Adrenal gland (tissue), 5 donors: ENCODE measurements at regions not wholly inside any gene's neighbourhood (a gene's known extent, or its start where the extent isn't known, plus 50 kb on each side); places are given as distances from the start of the nearest gene placed in this dataset.

Experiments
- CTCF ChIP-seq, 6 experiments: fragments of 450-650 bp in 4 of 6; fragments of 200-600 bp in 2 of 6; sonication (generic) in 1 of 6; IDR thresholded peaks; 1 replicate in 5 of 6; 2 replicates in 1 of 6; pipeline versions ENCODE4 v1.5.1 to v1.8.0; 2016 to 2021; ENCODE audit warnings: antibody characterized with exemption in 6 of 6, mild to moderate bottlenecking in 2 of 6, moderate library complexity in 1 of 6
- POLR2A ChIP-seq, 2 donors: fragments of 450-650 bp; IDR thresholded peaks; one replicate each; pipeline ENCODE4 v1.6.1; 2017; ENCODE audit warnings: antibody characterized with exemption in 2 of 2, mild to moderate bottlenecking in 2 of 2, moderate library complexity in 1 of 2
- donor health status: DM: no; HTN: no; CAD: no.

- TF ChIP-seq POLR2A (IDR thresholded peaks at IDR 0.05) = no peak
- no peak for TF ChIP-seq CTCF (IDR thresholded peaks at IDR 0.05)
These were observed 116.0 kb downstream of the MACIR start for GRCh38 chr5:103374473-103374963.
